Fibroblast of peridontal ligament (primary cell): ENCODE measurements at regions not wholly inside any gene's neighbourhood (a gene's known extent, or its start where the extent isn't known, plus 50 kb on each side); places are given as distances from the start of the nearest gene placed in this dataset.
A peak's percentile ranks its signal among the peaks of the same experiment; 100 is the strongest.
"Not testable (repeated sequence)": the region's sequence is repeated elsewhere in the genome, so short reads cannot be mapped to it uniquely, and the experiment has no call there.

Source experiments
- DNase-seq: peaks from one replicate; pipeline ENCODE4 v3.0.0-alpha.2; 2010; ENCODE audit errors: extremely low read depth

DNA sequence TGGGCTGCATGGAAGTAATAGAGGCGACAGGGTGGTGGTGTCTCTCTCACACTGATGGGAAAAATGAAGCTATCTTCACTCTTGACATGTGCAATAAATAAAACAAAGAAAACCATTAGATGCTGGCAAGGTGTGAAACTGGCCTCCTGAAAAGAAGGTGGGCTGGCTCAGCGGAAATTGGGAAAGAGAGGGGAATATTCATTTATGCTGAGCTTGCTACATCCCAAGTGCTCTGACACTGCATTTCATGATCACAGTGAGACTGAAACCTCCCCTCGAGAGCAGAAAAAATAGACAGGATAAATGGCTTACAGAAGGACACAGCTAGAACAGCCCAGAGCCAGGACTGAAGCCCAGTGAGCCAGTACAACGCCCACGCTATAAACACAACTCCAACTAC, 112.1 kb upstream of the SMLR1 start:
- DNase-seq = no peak

- no peak for DNase-seq
Observed at GRCh38 chr6:130716466-130716865, 110.7 kb upstream of the SMLR1 start.

DNA sequence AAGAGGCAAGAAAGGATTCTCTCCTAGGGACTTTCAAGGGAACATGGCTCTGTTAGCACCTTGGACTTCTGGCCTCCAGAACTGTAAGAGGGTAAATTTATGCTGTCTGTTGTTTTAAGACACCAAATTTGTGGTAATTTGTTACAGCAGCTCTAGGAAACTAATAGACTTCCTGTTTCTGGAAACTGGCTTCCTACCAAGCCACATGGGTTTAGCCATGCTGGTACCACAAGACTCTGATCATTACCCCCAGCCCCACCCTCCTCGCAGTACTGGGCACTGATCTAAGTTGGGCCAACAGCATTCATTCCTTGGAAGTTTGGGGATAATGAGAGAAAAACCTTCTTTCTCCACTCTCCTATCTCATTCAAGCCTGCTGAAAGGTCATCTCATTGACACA, 109.5 kb upstream of the SMLR1 start:
- DNase-seq = peak; percentile 25

- peak; percentile 43 for DNase-seq
Observed at GRCh38 chr6:130720076-130720715, 107.0 kb upstream of the SMLR1 start.

DNA sequence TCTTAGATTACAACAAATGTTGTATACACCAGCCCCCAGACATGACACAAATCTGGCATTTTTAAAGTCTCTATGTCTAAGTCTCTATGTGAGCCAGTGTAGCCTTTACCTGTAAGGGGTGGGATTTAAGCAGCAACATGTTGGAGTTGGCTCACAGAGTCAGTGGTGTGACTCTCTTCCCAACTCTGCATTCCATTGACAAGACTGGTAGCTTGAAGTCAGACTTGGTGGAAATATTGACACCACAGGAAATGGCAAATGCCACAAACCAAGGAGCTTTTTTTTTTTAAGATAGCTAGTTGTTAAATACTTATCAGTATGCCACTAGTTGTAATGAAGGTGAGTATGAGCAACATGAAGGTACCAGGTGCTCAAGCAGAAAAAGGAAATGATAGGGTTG, 103.1 kb upstream of the SMLR1 start:
- DNase-seq = no peak

GRCh38 chr6:130725551-130725950, 101.7 kb upstream of the SMLR1 start:
- DNase-seq = no peak

DNA sequence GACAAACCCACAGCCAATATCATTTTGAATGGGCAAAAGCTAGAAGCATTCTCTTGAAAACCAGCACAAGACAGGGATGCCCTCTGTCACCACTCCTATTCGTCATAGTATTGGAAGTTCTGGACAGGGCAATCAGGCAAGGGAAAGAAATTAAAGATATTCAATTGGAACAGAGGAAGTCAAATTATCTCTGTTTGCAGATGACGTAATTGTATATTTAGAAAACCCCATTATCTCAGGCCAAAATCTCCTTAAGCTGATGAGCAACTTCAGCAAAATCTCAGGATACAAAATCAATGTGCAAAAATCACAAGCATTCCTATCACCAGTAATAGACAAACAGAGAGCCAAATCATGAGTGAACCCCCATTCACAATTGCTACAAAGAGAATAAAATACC, 99.1 kb upstream of the SMLR1 start:
- DNase-seq = not testable (repeated sequence)

DNA sequence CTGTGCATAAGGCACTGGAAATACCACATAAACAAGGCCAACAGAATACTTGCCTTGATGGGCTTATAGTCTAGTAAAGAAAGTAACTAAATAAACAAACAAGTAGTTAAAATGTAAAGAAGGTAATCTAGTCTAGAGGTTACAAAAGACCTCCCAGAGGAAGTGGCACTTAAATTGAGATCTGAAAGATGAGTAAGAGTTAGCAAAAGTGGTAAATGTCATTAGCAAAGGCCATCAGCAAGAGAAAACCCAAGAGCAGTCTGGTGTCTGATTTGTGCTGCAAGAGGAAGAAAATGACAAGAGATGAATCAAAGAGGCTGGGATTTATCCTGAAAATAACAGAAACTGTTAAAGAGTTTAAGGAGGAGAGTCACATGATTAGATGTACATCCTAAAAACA, 96.6 kb upstream of the SMLR1 start:
- no peak for DNase-seq

DNA sequence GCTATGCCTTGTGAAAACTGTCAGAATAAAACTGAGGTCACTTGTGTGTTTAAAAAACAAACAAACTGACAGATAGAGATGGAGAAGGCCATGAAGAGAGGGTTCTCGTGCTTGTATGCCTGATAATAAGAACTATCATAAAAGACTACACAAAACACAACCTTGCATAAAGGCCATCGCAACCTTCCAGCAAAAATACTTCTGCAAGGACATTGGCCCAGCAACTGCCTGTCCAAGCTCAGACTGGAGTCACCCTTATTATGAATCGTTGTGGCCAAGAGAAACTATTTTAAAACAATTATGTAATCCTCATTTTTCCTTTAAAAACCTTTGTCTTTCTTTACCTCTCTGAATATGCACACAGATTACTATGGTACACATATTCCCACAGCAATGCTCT, 93.0 kb upstream of the SMLR1 start:
- DNase-seq = no peak

GRCh38 chr6:130740308-130740707, 86.9 kb upstream of the SMLR1 start:
- DNase-seq = no peak

- peak; percentile 14 for DNase-seq
Observed at GRCh38 chr6:130742131-130742681, 85.0 kb upstream of the SMLR1 start.

GRCh38 chr6:130743175-130743574, 84.0 kb upstream of the SMLR1 start:
- DNase-seq = no peak

DNA sequence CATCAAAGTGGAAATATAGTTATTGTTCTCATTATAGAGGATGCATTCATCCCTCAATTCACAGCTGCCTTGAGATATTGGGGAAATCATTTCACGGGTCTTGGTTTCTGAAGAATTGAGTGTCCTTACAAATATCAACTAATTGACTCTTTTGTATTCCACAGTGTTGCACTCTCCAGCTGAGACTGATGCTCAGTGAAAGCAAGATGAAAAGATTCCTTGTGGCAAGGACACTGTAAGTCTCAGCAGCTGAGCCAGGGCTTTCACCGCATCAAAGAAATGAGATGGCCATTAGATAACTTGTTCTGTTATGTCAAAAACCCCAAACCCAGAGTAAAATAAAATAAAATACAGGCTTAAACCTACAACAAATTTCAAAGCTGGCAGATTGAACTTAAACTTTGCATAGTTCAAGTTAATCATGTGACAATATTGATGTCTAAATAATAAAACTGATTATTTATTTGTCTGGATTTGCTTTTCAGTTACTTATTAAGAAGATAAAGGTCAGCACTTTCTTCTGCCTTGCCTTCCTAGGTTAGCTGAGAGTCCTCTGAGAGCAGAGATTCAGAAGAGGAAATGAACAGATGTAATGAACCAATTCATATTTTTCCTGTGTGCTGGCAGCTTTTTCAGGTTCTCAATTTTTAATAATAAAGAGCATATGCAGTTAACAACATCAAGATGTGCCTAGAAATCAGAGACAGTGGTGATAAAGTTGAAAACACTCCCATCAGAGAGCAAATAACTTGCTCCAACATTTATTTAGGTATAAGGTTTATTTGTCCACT, 82.4 kb upstream of the SMLR1 start:
- DNase-seq = no peak

DNA sequence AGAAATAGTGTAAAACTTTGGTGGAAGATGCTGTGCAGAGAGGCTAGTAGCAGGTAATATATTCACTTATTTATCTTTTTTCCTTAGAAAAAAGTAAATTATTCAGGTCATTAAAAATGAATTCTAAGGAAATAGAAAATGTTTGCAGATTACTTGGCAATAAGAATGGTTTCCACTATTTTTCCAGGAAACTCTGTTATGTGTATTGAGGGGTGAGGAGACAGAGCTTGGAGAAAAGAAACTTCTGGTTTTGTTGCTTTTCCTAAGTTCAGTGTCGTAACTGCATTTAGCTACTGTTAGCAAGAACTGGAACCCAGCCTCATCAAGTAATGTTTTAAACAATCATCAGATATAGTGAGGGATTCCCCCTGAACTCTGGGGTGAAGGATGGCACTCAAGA, 79.2 kb upstream of the SMLR1 start:
- no peak for DNase-seq

DNA sequence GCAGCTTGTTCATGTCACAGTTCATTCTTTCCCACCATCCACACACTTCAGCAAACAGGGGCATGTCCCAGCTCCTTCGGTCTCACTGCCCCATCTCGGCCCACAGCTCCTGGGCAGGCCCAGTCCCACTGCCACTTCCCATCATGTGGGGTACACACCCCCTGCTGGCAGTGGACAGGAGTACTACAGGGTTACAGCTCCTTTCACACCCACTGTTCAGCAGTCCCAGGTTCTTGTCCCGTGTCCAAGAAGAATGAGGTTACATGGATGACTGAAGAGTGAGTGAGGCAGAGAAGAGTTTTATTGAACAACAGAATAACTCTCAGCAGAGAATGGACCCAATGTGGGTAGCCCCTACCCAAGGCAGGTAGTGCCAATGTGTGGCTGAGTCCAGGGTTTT, 77.8 kb upstream of the SMLR1 start:
- no peak for DNase-seq

- DNase-seq = peak; percentile 44
Observed at GRCh38 chr6:130752267-130752666, 74.9 kb upstream of the SMLR1 start.

DNA sequence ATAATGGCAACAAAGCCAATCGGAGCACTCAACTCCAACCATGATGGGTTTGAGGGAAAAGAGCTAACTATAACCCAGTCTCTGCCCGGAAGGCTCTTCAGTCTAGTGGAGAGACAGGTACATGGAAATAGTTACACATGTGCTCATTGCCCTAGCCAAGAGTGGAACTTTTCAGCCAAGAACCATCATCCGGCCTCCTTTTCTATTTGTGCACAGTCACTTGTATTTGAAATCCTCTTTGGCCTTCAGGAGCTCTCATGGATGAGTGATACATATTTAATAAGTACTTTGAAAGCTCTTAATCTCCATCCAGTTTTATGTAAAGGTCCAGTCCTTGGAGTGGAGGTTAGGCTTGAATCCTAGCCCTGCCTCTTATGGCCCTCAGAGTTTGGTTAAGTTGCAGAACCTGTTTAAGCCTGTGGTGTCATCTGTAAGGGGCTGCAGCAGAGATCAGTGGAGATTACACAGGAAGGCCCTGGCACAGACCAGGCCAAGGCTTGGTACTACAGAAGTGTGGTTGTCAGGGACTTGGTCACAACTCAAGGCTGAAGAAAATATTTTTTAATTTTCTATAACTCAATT, 72.3 kb upstream of the SMLR1 start:
- no peak for DNase-seq

DNA sequence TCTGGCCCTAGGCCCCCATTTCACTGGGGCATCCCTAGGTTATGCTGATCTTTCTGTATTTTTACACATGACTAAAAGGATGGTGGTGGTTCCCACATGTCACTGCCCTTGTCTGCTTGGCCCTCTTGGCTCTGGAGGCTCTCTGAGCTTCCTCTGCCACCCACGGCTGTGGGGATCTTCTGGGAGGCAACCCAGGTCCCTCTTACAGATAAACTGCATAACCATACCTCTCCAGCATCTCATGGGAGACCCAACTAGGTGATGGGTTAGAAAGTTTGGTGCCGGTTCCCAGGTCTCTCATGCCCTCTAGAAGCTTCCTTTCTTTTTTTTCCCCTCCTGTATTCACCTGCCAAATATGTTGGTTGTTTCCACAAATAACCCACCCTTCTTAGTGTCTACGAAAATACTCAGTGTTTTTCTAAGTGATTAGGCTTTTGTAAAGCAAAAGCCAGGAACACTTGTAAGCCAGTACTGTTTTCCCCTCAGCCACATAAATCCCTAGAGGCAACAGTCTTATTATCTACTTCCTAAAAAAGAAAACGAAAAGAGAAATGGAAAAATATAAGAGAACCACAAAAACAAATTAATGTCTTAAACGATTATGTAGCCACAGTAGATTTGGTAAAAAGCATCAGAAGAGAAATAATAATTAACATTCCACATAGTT, 71.7 kb upstream of the SMLR1 start:
- DNase-seq = no peak

GRCh38 chr6:130756824-130757223, 70.4 kb upstream of the SMLR1 start:
- no peak for DNase-seq

DNA sequence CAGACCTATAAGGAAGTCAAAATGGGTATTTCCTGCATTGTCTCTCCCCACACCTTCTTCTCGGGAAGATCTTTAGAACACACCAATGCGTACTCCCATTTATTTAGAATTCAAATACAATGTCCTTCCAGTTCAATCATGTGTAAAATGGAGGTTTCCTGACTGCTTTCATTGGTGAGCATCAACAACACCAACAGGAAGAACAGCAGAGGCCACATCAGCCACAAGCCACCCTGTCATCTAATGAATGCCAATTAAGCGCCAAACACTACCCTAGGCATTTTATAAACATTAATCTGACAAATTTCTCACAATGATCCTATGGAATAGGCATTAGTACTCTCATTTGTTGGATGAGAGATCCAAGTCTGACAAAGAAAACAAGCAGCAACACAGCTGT, 68.4 kb upstream of the SMLR1 start:
- DNase-seq = no peak

- DNase-seq = peak; percentile 59
Observed at GRCh38 chr6:130760006-130760405, 67.2 kb upstream of the SMLR1 start.

DNA sequence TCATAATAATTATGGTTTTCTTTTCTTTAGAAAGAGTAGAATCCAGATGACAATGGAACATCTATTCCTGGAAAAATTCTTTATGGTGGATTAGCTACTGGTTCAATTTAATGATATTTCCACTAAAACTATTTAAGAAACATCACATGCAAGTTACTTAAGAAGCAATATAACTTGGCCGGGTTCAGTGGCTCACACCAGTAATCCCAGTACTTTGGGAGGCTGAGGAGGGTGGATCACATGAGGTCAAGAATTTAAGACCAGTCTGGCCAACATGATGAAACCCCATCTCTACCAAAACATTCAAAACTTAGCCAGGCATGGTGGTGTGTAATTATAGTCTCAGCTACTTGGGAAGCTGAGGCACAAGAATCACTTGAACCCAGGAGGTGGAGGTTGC, 65.9 kb upstream of the SMLR1 start:
- DNase-seq = no peak
